ENCODE measurements at regions not wholly inside any gene's neighbourhood (a gene's known extent, or its start where the extent isn't known, plus 50 kb on each side); places are given as distances from the start of the nearest gene placed in this dataset.
"Not testable (repeated sequence)": the region's sequence is repeated elsewhere in the genome, so short reads cannot be mapped to it uniquely, and the experiment has no call there.

- no peak for DNase-seq (ENCODE audit: low read depth)
Observed at GRCh38 chr13:80727321-80727975, 386.5 kb upstream of the SPRY2 start.

- DNase-seq (ENCODE audit: low read depth): no peak
Observed at GRCh38 chr13:80726868-80727267, 385.9 kb upstream of the SPRY2 start.

- no peak for DNase-seq (ENCODE audit: low read depth)
Observed at GRCh38 chr13:80721689-80722088, 380.8 kb upstream of the SPRY2 start.

- DNase-seq (ENCODE audit: low read depth): no peak
Observed at GRCh38 chr13:80718970-80719369, 378.0 kb upstream of the SPRY2 start.

GRCh38 chr13:80717776-80718175 lies 376.9 kb upstream of the SPRY2 start:
- DNase-seq (ENCODE audit: low read depth): no peak

- peak; percentile 65 for DNase-seq (ENCODE audit: low read depth)
Observed at GRCh38 chr13:80716610-80717081, 375.7 kb upstream of the SPRY2 start.

- DNase-seq (ENCODE audit: low read depth): no peak
Observed at GRCh38 chr13:80712026-80712425, 371.1 kb upstream of the SPRY2 start.

GRCh38 chr13:80708791-80709190 lies 367.9 kb upstream of the SPRY2 start:
- no peak for DNase-seq (ENCODE audit: low read depth)

GRCh38 chr13:80707000-80707983 lies 366.4 kb upstream of the SPRY2 start:
- no peak for DNase-seq (ENCODE audit: low read depth)

GRCh38 chr13:80706164-80706471 lies 365.2 kb upstream of the SPRY2 start:
- DNase-seq (ENCODE audit: low read depth): no peak

- DNase-seq (ENCODE audit: low read depth): no peak
Observed at GRCh38 chr13:80705371-80706163, 364.6 kb upstream of the SPRY2 start.

GRCh38 chr13:80704369-80704768 lies 363.4 kb upstream of the SPRY2 start:
- no peak for DNase-seq (ENCODE audit: low read depth)

- no peak for DNase-seq (ENCODE audit: low read depth)
Observed at GRCh38 chr13:80695841-80696240, 354.9 kb upstream of the SPRY2 start.

GRCh38 chr13:80691814-80692213 lies 350.9 kb upstream of the SPRY2 start:
- not testable (repeated sequence) for DNase-seq (ENCODE audit: low read depth)

- no peak for DNase-seq (ENCODE audit: low read depth)
Observed at GRCh38 chr13:80690208-80690607, 349.3 kb upstream of the SPRY2 start.

GRCh38 chr13:80688593-80688992 lies 347.7 kb upstream of the SPRY2 start:
- DNase-seq (ENCODE audit: low read depth): no peak

- no peak for DNase-seq (ENCODE audit: low read depth)
Observed at GRCh38 chr13:80685942-80686341, 345.0 kb upstream of the SPRY2 start.

- no peak for DNase-seq (ENCODE audit: low read depth)
Observed at GRCh38 chr13:80684217-80684991, 343.5 kb upstream of the SPRY2 start.

- DNase-seq (ENCODE audit: low read depth): no peak
Observed at GRCh38 chr13:80680786-80681366, 339.9 kb upstream of the SPRY2 start.

GRCh38 chr13:80679423-80679822 lies 338.5 kb upstream of the SPRY2 start:
- DNase-seq (ENCODE audit: low read depth): no peak

GRCh38 chr13:80677227-80677626 lies 336.3 kb upstream of the SPRY2 start:
- DNase-seq (ENCODE audit: low read depth): no peak
